ENCODE measurements at regions not wholly inside any gene's neighbourhood (a gene's known extent, or its start where the extent isn't known, plus 50 kb on each side); places are given as distances from the start of the nearest gene placed in this dataset.

DNA sequence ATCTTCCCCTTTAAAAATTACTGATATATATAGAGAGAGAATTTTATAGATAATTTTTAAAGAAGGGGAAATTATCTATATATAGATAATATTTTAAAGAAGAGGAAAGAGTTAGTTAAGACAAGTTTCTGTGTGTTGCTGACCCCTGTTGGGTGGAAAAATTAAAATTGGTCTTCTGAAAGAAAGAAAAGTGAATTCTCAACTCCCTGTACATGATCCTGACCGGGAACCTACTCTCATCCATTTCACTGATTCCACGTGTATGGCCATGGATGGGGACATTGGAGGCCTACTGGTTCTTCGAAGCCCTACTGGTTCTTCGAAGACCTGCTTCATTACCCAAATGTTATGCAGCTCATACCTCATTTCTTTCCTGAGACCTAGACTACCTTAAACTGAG, 53.0 kb upstream of the TCF21 start:
- H3K4me2 ChIP-seq (ENCODE audit: control insufficient read depth, insufficient read depth) = no peak overlapping the region
- H3K36me3 ChIP-seq (ENCODE audit: control insufficient read depth in 2 of 2, insufficient read depth in 2 of 2, low read length in 1 of 2) = no peaks in the 10 kb centered on the region
- no peaks in the 10 kb centered on the region for H3K27me3 ChIP-seq (replicated peaks in 1 of 2; ENCODE audit: control insufficient read depth in 2 of 2, insufficient read depth in 2 of 2, low read length in 1 of 2)
- no TSS peak for BruUV-seq (replicated peaks)
- SMC1A ChIA-PET (ENCODE audit: uncharacterized antibody, unreplicated experiment) = interaction anchor here (0.5 kb wide), 1 partner anchor 452 kb away, joined by 3 read pairs; no protein-coding TSS in a partner anchor
- H3K4me1 ChIP-seq (ENCODE audit: control insufficient read depth, insufficient read depth, low read length) = no peaks in the 10 kb centered on the region
- FAIRE-seq = no peak
- 27% methylated on average over 4 of the region's 4 CpGs for WGBS (ENCODE audit: insufficient coverage, insufficient replicate concordance, low lambda C conversion rate, missing lambda C conversion rate)
- H3K9me3 ChIP-seq (replicated peaks; ENCODE audit: control insufficient read depth, insufficient read depth, low read length) = no peaks in the 10 kb centered on the region
- no peak overlapping the region for H3K4me3 ChIP-seq
- intact Hi-C loops (cut with micrococcal nuclease; ENCODE audit: unreplicated experiment) = loop anchor here (5.0 kb wide), 1 partner anchor 261 kb away; no protein-coding TSS in a partner anchor
- no peak for DNase-seq (ENCODE audit: low read depth, low spot score)
- ATAC-seq = no peak
- no peak overlapping the region for H2AFZ ChIP-seq (ENCODE audit: control insufficient read depth, low read depth, low read length)
- RAD21 ChIA-PET (ENCODE audit: unreplicated experiment) = no interaction called here
- H3K9ac ChIP-seq (ENCODE audit: control insufficient read depth, insufficient read depth, low read length) = no peak overlapping the region
- H4K20me1 ChIP-seq (ENCODE audit: control insufficient read depth, insufficient read depth) = no peaks in the 10 kb centered on the region
- no peak overlapping the region for H3K27ac ChIP-seq (ENCODE audit: control insufficient read depth, insufficient read depth)
- in situ Hi-C loops (cut with MboI) = loop anchor here (5.0 kb wide), 1 partner anchor 261 kb away; no protein-coding TSS in a partner anchor
- POLR2A ChIA-PET = no interaction called here
- CTCF ChIA-PET = interaction anchor here (2.0 to 4.2 kb wide), 2 partner anchors 81 to 261 kb away, joined by 11 to 12 read pairs; no protein-coding TSS in a partner anchor
- TF ChIP-seq JUNB (IDR thresholded peaks at IDR 0.05) (no peak), LARP7 (IDR thresholded peaks at IDR 0.05) (no peak), KAT2A (conservative IDR thresholded peaks at IDR 0.05; ENCODE audit: control insufficient read depth, low read depth, low read length) (no peak), STAT1 (conservative IDR thresholded peaks at IDR 0.05) (no peak), CREM (IDR thresholded peaks at IDR 0.05; ENCODE audit: low read depth) (no peak), ZSCAN29 (IDR thresholded peaks at IDR 0.05) (no peak), PAX8 (IDR thresholded peaks at IDR 0.05) (no peak), YY1 (IDR thresholded peaks at IDR 0.05; ENCODE audit: low read depth, low read length) (no peak), MXI1 (IDR thresholded peaks at IDR 0.05; ENCODE audit: low read depth, low read length) (no peak), CBX3 (IDR thresholded peaks at IDR 0.05; ENCODE audit: borderline replicate concordance, low read depth) (no peak), NFXL1 (IDR thresholded peaks at IDR 0.05; ENCODE audit: borderline replicate concordance) (no peak), IRF4 (IDR thresholded peaks at IDR 0.05; ENCODE audit: low read depth, low read length) (no peak), CREB1 (IDR thresholded peaks at IDR 0.05; ENCODE audit: low read depth) (no peak), EGR1 (IDR thresholded peaks at IDR 0.05; ENCODE audit: borderline replicate concordance in 1 of 2, low read depth in 2 of 2, low read length in 2 of 2) (no peak)
- TF ChIP-seq, protein P1, sequence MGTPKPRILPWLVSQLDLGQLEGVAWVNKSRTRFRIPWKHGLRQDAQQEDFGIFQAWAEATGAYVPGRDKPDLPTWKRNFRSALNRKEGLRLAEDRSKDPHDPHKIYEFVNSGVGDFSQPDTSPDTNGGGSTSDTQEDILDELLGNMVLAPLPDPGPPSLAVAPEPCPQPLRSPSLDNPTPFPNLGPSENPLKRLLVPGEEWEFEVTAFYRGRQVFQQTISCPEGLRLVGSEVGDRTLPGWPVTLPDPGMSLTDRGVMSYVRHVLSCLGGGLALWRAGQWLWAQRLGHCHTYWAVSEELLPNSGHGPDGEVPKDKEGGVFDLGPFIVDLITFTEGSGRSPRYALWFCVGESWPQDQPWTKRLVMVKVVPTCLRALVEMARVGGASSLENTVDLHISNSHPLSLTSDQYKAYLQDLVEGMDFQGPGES (IDR thresholded peaks at IDR 0.05) = no peak
- TF ChIP-seq, protein P2, sequence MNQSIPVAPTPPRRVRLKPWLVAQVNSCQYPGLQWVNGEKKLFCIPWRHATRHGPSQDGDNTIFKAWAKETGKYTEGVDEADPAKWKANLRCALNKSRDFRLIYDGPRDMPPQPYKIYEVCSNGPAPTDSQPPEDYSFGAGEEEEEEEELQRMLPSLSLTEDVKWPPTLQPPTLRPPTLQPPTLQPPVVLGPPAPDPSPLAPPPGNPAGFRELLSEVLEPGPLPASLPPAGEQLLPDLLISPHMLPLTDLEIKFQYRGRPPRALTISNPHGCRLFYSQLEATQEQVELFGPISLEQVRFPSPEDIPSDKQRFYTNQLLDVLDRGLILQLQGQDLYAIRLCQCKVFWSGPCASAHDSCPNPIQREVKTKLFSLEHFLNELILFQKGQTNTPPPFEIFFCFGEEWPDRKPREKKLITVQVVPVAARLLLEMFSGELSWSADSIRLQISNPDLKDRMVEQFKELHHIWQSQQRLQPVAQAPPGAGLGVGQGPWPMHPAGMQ (IDR thresholded peaks at IDR 0.05; ENCODE audit: borderline replicate concordance) = no peak
- TF ChIP-seq, protein P3, sequence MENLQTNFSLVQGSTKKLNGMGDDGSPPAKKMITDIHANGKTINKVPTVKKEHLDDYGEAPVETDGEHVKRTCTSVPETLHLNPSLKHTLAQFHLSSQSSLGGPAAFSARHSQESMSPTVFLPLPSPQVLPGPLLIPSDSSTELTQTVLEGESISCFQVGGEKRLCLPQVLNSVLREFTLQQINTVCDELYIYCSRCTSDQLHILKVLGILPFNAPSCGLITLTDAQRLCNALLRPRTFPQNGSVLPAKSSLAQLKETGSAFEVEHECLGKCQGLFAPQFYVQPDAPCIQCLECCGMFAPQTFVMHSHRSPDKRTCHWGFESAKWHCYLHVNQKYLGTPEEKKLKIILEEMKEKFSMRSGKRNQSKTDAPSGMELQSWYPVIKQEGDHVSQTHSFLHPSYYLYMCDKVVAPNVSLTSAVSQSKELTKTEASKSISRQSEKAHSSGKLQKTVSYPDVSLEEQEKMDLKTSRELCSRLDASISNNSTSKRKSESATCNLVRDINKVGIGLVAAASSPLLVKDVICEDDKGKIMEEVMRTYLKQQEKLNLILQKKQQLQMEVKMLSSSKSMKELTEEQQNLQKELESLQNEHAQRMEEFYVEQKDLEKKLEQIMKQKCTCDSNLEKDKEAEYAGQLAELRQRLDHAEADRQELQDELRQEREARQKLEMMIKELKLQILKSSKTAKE (IDR thresholded peaks at IDR 0.05; ENCODE audit: low read depth, poor library complexity, severe bottlenecking) = no peak
- H3K79me2 ChIP-seq (ENCODE audit: control insufficient read depth, insufficient read depth, low read length) = no peaks in the 10 kb centered on the region
